ENCODE measurements at regions not wholly inside any gene's neighbourhood (a gene's known extent, or its start where the extent isn't known, plus 50 kb on each side); places are given as distances from the start of the nearest gene placed in this dataset.

DNA sequence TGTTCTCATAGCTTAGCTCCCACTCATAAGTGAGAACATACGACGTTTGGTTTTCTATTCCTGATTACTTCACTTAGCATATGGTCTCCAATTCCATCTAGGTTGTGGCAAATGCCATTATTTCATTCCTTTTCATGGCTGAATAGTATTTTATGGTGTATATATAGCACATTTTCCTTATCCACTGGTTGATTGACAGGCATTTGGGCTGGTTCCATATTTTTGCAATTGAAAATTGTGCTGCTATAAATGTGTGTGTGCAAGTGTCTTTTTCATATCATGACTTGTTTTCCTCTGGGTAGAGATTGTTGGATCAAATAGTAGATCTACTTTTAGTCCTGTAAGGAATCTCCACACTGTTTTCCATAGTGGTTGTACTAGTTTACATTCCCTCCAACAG is 133.0 kb upstream of the TAB2 start:
- no peak for DNase-seq

DNA sequence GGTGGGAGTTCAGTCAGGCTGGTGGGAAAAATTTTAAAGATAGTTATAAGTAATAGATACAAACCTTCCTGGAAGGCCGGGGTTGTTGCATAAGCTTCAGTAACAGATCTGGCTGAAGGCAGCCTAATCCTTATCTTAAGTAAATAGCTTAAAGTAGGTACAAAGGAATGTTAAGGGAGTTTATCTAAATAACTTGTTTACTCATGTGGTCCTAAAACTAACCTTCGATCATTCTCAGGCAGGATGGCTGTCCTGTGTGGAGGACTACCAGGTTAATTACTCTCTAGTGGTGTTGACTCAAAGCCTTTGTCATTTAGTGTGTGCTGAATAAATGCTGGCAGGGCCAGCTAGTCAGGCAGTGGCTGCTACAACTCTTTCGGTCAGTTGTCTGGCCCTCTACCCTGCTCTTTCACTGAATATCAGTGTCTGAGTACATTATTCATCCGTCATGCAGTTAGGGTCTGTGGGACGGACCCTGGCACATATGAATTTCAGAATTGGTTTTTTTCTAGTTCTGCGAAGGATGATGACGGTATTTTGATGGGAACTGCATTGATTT is 131.6 kb upstream of the TAB2 start:
- no peak for DNase-seq

DNA sequence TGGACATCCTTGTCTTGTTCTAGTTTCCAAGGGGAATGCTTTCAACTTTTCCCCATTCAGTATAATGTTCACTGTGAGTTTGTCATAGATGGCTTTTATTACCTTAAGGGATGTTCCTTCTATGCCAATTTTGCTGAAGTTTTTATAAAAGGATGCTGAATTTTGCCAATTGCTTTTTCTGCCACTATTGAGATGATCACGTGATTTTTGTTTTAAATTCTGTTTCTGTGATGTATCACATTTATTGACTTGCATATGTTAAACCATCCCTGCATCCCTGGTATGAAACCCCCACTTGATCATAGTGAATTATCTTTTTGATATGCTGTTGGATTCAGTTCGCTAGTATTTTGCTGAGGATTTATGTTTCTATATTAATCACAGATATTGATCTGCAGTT is 130.6 kb upstream of the TAB2 start:
- no peak for DNase-seq

DNA sequence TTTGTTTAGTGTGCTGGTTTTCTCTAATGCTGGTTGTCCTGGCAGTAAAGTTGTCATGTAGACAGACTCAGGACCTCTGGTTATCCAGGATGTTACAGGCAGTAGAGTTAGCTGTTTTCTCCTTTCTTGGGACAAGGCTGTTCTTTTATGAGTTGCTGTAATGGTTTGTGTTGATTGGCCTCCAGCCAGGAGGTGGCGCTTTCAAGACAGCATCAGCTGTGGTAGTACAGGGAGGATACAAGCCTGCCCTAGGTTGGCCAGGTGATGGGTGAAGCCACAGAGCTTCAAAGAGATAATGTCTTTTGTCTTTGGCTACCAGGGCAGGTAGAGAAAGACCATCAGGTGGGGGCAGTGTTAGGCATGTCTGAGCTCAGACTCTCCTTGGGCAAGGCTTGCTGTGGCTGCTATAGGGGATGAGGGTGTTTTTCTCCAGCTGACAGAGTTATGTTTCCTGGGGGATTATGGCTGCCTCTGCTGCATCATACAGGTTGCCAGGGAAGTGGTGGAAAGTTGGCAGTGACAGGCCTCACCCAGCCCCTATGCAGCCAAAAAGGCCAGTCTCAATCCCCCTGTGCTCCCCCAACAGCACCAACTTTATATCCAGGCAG is 127.2 kb upstream of the TAB2 start:
- peak; percentile 62 for DNase-seq

DNA sequence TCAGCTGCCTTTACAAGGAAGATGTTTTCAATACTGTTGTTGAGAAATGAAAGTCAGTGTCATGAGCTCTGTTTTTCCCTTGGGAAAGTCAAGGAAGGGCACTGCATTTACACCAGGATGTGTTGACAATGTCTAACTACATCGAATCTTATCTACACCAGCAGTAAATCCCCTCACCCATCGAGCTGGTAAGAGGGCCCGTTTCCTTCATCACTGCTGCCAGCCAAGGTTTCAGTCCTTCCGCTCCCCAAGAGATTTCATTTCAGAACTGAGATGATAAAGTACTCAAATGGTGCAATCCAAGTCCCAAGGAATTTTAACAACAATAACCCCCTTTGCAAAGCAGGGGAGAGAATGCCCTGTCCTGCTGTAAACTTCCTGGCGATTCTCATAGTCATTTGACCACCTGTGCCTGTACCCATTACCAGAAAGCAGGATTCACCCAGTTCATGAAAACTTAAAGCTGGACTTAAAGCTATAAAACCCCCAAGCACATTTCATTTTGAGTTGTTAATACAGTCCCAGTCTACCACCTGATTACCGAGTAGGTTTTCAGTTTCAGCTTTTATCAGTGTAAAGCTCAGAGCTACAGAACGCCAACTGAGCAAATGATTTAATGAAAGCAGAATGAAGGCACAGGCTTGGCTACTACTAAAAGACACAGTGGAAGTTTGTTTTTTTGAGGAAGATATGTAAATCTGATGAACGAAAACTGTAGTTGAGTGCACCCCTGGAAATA is 122.5 kb upstream of the TAB2 start:
- no peak for DNase-seq

DNA sequence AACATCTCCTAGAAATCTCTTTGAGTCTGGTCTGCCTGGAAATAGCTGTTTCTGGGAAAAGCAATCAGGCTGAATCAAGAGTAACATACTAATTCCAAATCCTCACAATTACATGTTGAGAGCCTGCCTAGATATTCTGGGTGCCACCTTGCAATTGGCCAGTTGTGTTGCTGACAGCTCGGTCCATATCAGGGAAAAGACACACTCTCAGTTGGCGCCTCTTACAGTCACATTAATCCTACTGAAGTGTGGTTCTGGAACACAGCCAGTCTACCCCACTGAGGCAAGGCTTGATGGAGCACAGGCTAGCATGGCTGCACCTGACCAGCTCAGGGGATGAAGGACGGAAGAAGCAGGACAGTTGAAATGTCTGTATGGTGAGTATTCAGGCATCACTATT is 121.4 kb upstream of the TAB2 start:
- no peak for DNase-seq

DNA sequence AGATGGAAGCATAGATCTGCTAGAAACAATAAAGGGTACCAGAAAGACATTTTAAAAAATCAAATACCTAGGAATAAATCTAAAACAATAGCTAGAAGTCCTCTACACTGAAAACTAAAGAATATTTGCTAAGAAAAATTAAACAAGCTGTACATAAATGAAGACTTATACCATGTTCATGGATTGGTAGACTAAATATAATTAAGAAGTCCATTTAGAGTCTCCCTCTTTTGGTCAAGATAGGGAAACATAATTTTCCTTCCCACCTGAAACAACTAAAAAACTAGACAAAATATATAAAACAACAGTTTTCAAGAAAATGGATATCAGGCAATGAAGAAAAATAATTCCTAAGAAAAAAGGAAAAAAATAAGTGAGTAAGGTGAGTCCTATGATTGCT is 120.0 kb upstream of the TAB2 start:
- no peak for DNase-seq

DNA sequence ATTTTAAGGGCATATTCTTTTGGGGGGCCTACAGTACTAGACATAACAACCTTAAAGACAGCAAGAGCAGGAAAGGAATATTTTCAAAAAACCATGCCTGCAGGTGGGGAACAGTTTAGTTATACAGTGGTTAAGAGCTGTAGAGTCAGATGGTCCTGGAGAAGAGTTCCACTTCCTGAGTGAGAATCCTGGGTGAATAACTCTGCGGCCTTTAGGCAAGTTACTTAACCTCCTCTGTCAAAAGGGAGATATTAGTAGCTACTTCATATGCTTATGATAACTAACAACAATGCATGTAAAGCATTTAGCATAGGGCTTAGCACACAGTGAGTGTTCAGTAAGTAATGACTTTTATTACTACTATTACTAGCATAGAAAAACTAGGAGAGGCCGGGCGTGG is 119.2 kb upstream of the TAB2 start:
- no peak for DNase-seq

DNA sequence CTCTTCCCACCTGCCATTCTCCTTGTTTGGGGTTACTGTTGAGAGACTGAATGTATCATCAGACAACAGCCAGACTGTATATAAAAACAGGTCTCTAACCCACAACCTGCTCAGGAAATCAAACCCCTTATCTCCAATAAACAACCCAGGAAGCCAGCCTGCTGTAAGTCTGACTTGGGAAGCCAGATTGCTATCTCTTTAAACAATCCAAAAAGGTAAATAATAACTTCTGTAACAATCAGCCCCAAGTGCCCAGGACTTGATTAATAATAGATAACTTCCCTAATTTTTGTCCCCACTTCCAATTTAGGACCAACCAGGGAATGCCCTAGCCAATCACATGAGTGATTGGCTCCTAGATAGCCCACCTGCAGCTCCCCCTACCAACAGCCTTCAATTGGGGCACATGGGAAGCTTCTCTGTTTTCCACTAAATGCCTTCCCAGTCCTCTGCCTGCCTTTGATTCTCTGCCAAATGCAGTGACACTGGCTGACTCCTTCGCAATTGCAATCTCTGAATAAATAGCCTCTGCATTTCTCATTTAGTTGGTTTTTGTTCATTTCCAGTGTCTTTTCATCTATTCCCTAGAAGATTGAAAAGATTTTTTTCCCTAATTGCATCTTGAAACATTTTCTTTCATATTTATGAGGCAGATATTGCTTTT is 117.1 kb upstream of the TAB2 start:
- DNase-seq, result no peak

DNA sequence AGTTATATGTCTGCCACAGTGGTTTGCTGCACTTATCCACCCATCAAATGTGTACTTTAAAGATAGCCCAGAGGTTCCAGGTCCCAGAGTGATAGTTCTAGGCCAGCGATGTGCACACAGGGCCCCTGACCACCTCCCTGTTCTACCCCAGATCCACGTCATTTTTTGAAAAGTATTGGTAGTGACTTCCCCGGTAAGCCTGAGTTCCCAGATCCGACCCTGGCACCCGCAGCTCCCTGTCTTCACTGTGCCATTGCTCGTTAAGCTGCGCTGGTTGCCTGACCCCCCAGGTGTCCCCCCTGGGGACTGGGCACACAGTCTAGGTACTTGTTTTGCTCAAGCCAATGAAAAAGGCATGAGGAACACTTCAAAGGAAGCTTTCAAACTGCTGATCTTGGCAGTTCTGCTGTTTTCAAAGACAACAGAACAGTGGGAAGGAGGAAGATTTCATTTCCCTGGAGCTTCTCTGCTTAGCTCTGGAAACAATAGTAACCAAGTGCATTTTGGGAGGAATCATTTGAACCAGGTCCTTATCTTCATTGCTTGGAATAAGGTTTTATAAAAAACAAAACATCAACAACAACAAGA is 116.3 kb upstream of the TAB2 start:
- DNase-seq, result no peak

DNA sequence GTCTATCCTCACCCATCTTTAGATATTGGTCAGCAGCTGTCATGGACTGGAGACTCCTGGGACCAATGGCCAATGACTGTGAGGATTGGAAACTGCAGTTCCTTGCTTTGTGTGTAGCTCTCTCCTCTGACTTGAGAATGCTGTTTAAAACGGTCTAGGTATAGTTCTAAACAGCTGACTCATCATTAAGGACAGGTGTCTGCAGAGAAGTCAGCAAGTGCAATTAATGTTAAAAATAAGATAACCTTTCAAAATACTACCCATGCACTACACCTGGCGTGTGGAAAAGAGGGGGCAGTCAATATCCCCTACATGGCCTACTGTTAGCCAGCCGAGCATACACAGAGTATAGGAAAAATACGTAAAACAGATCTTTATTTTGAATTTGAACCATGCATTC is 115.4 kb upstream of the TAB2 start:
- DNase-seq, result no peak

DNA sequence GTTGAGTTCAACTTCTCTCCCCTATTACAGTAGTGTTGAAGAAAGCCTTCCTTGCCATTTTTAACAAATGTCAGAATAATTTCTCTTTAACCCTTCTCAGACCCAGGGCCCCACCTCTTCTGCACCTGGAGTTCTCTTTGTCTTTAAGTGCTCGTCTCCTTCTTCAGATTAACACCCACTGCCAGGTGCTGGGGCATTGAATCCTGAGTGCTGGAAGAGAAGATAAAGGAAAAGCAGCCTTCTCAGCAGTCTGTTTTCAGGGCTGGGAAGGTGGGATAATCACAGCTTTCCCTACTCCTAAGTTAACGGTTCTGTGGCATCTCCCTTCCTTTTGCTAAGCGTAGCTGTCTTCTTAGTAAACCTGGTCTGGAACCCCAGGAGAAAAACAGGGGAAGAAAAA is 114.6 kb upstream of the TAB2 start:
- no peak for DNase-seq

DNA sequence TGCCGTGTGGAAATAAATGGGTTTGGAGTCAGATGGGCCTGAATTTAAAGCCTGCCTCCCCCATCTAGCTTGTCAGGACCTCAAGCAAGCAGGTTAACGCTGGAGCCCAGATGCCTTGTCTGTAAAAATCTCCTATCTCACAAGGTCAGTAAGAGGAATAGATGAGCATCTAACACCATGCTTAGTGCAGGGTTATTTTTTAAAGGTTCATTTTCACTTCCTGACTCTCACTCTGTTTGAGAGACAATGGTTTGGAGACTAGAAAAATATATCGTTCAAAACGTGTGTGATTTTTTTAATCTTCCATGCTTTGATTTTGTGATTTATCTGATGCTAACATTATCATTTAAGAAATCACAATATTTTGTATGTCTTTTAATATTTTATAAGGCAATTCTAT is 114.0 kb upstream of the TAB2 start:
- DNase-seq, result no peak

DNA sequence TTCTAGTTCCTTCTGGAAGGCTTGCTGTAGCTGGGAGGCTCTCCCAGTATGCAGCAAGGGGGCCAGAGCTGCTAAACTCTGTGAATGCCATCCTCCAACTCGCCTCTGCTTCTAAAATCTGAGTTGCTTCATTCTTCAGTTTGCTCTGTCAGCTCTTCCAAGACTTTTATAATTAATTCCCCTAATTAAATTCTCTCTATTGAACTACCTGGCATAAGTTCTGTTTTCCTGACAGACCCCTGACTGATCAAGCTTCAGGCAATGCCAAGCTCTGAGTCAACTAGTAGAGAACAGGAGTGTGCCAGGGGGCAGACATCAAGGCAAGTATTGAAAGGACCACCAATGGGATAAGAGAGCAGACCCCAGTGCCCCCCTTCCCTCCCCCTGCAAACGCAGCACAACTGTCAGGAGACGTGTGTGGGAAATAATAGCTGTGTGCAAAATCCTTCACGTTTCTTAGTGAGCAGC is 109.3 kb upstream of the TAB2 start:
- DNase-seq, result no peak

DNA sequence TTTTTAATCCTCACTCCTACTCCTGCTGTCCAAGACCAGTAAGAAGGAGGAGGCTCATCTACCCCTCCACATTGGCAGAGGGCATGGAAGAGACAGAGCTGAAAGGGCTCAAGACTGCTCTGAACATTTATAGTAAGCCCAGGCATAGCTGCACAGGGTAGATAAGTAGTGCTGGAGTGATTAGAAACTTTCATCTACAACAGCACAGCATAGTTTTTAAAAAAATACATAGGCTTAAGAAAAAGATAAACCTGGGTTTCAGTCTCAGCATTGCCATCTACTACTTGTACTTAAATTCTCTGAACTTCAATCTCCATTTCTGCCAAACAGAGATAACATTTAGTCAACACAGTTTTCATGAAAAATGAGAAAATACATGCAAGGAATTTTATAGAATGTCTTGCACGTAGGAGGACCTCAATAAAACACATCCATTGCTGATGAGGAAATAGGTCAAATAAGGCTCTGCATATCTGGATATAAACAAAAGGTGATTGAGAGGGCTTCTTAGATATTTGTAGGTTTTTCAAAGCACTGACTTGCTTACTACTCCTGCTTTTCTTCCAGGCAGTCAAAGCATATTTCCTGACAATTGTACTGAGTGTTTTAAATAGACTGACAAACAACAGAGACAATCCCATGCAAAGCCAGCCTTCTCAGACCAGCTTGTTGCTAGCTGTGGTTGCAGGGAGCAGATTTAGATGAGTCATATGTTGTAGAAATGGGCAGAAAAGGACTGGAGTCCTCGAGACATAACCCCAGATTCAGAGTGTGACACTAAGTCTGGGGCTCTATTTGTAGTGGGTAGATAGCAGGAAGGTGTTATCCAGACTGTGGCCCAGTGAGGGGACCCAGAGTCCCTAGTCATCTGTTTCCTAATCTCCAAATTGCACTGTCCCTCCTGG is 107.4 kb upstream of the TAB2 start:
- DNase-seq, result no peak

DNA sequence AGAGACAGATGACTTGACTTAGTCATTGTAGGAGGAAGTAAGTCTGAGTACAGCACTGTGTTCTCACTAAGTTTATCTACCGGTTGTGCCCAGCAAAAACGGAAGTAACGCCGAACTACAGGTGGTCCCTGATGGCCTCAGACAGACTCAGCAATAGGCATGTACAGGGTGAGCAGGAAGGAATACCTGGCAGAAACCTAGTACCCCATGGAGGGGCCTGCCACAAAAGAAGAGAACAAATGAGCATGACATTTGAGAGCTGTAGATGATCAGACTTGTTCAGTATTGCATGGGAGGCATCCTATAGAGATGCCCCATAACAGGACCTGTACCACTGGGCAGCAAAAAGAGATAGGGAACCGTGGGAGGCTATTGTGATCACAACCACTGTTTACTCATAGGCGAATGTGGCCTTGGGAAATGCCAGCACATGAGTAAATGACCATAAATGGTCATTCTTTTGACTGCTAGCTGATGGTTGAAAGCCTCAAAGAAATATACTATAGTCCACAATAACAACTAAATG is 106.4 kb upstream of the TAB2 start:
- DNase-seq, result peak; percentile 39

DNA sequence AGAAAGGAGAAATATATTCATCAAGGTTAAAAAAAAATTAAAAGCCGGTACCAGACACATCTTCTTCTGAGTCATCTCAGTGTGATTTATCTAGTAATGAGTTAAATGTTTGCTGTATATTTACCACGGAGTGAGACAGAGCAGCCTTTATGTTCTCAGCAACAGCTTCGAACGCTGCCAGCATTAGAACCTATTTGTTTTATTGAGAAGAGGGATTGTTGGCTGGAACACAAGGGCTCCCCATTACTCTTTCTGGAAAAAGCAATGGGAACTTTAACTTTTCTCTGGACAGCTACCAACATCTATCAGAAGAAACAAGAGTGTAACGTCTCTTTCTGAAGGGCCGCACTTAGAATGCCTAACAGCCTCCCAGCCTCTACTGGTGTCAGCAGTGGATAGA is 105.3 kb upstream of the TAB2 start:
- DNase-seq, result no peak

DNA sequence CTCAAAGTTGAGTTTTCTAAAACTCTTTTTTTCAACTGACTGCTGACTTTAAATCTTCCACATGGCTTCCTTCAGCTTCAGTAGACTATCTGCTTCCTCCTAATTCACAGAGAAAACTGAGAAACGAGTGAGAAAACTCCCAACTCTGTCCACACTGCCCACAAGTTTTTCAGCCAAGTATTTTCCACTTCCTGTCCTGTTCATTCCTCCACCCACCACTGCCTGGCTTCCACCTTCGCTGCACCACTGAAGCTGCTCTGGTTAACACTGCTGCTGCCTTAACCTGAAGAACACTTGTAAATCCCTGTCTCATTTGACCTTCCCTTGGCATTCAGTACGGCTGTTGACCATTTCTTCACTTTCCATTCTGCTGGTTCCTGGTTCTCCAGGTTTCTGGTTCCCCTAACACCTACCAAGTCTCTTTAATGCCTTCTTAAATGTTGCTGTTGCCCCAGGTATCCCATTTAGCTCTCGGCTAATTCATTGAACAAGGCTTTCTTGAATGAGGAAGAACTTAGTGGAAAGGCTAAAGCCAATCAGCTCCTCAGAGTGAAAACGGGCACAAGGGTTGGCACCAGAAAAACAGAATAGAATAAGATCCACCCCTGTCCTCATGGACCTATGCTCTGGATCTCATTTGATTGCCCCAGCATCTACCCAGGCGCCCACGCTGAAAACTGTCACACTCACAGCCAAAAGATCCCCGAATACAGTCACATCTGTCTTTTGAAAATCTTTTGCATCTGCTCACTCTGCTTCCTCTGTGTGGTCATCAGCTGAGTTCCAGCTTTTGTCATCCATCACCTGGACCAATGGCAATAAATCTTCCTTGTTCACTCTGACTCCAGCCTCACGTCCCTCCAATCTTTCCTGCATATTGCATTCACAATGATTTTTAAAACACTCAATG is 104.4 kb upstream of the TAB2 start:
- no peak for DNase-seq

DNA sequence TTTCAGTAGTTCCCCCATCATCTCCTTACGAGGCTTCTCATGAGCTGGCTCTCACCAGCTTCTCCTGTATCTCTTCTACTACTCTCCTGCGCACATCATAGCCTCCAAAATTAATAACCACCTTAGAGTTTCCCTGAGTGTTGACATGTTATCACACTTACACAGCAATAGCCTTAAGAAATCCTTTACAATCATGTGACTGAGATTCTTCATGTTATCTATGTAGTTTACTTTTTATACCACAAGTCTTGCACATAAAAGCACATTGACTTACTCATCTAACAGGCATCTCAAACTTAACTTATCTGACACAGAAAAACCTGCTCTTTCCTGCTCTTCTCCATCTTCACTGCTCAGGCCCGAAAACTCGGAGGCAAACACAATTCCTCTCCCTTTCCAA is 103.7 kb upstream of the TAB2 start:
- no peak for DNase-seq

DNA sequence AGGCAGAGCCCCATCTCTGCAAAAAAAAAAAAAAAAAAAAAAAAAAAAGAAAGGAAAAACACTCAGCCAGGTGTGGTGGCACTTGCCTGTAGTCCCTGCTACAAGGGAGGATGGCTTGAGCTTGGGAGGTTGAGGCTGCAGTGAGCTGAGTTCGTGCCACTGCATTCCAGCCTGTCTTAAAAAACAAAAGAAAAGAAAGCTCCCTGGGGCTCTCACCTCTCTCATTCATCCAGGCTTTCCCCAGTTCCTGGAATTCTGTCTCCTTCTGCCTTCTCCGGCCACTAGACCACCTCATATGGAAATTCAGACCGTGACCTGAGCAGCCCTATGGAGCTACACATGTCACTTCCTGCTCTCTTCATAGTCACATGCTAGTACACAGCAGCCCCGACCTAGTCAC is 101.1 kb upstream of the TAB2 start:
- DNase-seq, result no peak

DNA sequence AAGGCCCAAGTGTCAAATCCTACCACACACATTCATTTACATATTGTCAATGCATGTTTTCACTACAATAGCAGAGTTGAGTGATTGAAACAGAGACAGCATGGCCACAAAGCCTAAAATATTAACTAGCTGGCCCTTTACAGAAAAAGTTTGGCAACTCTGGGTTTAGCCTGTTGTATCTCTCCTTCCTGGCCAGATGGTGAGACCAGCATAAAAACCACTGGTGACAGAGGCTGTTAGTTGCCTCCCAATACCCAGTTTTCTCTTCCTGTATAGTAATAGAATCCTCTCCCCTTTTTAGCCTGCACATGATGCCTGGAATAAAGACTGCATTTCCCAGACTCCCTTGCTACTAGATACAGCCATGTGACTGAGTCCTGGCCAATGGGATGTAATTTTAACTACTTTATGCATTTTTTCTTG is 100.0 kb upstream of the TAB2 start:
- DNase-seq, result no peak

All from CD4-positive, alpha-beta T cell treated with Interferon gamma for 1 hour (primary cell).